Gastroesophageal sphincter (tissue), 3 donors: ENCODE measurements at regions not wholly inside any gene's neighbourhood (a gene's known extent, or its start where the extent isn't known, plus 50 kb on each side); places are given as distances from the start of the nearest gene placed in this dataset.

Source experiments
- EP300 ChIP-seq: sonication (generic); formaldehyde crosslinking; IDR thresholded peaks from one replicate; pipeline ENCODE4 v1.6.1; 2017; ENCODE audit warnings: antibody characterized with exemption, mild to moderate bottlenecking
- POLR2AphosphoS5 ChIP-seq: sonication (generic); formaldehyde crosslinking; IDR thresholded peaks from one replicate; pipeline ENCODE4 v1.6.1; 2017; ENCODE audit warnings: antibody characterized with exemption
- TF ChIP-seq, protein P1 (sequence below), 4 experiments: fragments of 200-600 bp in 2 of 4; fragments of 450-650 bp in 2 of 4; sonication (generic) in 1 of 4; IDR thresholded peaks; one replicate each; pipeline ENCODE4 v1.5.1; 2017 to 2019; ENCODE audit warnings: antibody characterized with exemption in 4 of 4, mild to moderate bottlenecking in 2 of 4, moderate library complexity in 2 of 4

DNA sequence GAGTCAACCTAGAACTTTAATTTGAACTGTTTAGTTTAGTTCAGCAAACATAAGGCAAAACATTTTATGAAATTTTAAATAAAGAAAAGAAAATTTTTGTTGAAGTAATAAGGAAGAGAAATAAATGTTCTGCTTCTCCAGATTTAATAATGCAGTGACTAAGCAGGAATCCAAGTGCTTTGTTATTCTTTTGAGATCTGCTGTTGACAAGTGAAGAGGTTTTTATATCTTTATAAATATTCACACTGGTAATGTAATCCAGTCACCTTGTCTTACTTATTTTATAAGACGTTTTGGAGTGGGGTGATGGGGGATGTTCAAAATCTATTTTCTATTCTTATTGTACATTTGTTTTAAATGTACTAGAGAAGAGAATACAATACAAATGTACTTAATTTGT lies 725.9 kb upstream of the CCDC179 start:
- TF ChIP-seq, protein P1, sequence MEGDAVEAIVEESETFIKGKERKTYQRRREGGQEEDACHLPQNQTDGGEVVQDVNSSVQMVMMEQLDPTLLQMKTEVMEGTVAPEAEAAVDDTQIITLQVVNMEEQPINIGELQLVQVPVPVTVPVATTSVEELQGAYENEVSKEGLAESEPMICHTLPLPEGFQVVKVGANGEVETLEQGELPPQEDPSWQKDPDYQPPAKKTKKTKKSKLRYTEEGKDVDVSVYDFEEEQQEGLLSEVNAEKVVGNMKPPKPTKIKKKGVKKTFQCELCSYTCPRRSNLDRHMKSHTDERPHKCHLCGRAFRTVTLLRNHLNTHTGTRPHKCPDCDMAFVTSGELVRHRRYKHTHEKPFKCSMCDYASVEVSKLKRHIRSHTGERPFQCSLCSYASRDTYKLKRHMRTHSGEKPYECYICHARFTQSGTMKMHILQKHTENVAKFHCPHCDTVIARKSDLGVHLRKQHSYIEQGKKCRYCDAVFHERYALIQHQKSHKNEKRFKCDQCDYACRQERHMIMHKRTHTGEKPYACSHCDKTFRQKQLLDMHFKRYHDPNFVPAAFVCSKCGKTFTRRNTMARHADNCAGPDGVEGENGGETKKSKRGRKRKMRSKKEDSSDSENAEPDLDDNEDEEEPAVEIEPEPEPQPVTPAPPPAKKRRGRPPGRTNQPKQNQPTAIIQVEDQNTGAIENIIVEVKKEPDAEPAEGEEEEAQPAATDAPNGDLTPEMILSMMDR (IDR thresholded peaks at IDR 0.05): no peak
- TF ChIP-seq EP300 (no peak), POLR2AphosphoS5 (no peak)
